ENCODE measurements at regions not wholly inside any gene's neighbourhood (a gene's known extent, or its start where the extent isn't known, plus 50 kb on each side); places are given as distances from the start of the nearest gene placed in this dataset.

- no peak for DNase-seq (ENCODE audit: low read depth)
These were observed 112.6 kb upstream of the DYRK2 start for GRCh38 chr12:67535971-67536370.

- no peak for DNase-seq (ENCODE audit: low read depth)
These were observed 109.2 kb upstream of the DYRK2 start for GRCh38 chr12:67539329-67539728.

DNA sequence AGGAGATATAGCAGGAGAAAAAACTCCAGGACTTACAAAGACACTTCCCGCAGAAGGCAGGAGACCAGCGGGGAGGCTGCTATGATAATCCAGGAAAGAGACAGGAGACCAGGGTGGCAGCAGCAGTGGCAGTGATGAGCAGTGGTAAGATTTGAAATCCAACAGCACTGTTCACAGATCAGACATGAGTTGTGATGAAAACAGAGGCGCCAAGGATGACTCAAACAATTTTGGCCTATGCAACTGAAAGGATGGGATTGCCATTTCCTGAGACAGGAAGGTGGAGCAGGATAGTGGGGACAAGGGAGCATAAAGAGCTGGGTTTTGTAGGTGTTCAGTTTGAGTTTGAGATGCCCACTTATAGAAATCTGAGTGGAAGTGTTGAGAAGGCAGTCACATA, 108.6 kb upstream of the DYRK2 start:
- no peak for DNase-seq (ENCODE audit: low read depth)

- DNase-seq (ENCODE audit: low read depth), result no peak
These were observed 107.5 kb upstream of the DYRK2 start for GRCh38 chr12:67540920-67541624.

DNA sequence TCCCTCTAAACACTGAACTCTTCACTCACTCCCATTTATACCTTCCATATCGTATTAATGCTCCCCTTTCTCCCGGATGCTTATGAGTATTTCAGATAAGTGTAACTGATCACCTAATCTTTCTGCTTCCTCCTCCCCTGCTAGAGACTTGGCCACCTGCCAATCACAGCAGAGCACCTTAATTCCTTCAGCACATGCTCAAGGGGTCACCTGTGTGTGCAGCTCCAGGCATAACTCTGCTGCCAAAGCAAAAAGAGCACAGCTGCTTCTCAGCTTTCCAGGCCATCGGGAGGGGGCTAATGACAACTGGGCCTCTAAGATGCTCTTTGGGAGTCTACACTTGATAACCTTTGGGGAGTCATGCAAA, 106.9 kb upstream of the DYRK2 start:
- no peak for DNase-seq (ENCODE audit: low read depth)

DNA sequence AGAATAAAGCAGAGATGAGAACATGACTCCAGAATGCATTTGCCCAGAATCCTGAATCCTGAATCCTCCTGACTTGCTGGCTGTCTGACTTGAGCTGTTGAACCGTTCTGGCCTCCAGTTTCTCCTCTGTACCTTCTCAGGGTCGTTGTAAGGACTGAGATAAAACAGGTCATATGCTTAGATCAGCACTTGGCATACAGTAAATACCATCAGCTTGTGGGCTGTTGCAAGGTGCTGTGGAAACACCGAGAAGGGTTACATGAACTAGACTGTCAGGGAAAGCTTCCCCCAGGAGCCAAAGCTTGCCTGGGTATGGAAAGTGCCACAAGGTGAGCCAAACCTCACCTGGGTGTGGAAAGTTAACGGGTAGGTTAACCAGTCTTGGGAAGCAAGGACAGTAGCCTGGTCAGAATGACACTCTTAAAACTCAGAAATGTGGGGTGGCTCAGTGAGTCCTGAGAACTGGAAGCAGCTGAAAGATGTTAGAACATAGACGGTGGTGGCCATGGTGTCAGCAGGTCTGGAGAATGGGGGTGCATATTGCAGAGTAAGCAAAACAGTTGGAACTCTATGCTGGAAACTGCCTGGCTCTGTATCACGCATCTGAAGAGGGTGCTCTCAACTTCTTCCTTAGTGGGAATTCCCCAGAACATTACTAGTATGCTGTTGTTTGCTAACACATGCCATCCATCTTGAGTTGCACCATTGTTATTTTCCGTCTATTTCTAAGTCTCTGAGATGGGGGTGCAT, 105.3 kb upstream of the DYRK2 start:
- DNase-seq (ENCODE audit: low read depth), result no peak

DNA sequence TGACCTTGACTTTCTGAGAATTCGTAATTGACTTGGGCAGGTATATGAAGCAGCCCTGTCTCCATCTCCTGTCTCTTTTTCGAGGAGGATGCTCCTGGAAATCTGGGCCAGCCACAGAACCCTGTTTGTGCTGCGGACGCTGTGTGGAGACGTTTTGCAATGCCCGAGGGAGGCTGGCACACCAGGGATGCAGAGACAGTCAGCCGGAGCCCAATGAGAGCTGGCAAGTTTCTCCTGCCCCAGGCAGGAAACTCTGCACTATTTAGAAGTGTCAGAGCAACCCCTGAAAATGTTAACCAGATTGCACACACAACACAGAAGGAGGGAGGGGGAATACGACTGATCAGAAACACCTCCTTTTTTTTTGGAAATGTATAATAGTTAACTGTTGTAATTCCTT, 103.2 kb upstream of the DYRK2 start:
- no peak for DNase-seq (ENCODE audit: low read depth)

GRCh38 chr12:67546746-67547145, 101.8 kb upstream of the DYRK2 start:
- DNase-seq (ENCODE audit: low read depth), result no peak

- peak; percentile 27 for DNase-seq (ENCODE audit: low read depth)
These were observed 93.3 kb upstream of the DYRK2 start for GRCh38 chr12:67555075-67555717.

DNA sequence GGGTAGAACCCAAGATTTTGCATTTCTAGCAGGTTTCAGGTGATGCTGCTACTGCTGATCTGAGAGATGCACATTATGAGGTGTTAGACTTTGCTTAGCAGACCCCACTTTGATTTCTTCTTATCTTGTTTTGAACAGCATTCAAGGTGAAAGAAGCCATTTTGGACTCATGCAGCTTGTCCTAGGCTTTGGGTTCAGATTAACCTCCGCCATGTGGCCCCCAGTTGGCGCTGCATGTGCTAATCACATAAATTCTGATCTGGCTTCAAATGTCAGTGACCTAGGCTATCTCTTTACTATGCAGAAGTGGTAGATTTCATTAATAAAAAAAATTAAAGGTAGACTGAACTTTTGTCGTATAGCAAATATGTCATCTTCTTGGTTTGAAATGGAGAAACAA, 89.8 kb upstream of the DYRK2 start:
- no peak for DNase-seq (ENCODE audit: low read depth)

GRCh38 chr12:67559751-67560150, 88.8 kb upstream of the DYRK2 start:
- DNase-seq (ENCODE audit: low read depth), result no peak

DNA sequence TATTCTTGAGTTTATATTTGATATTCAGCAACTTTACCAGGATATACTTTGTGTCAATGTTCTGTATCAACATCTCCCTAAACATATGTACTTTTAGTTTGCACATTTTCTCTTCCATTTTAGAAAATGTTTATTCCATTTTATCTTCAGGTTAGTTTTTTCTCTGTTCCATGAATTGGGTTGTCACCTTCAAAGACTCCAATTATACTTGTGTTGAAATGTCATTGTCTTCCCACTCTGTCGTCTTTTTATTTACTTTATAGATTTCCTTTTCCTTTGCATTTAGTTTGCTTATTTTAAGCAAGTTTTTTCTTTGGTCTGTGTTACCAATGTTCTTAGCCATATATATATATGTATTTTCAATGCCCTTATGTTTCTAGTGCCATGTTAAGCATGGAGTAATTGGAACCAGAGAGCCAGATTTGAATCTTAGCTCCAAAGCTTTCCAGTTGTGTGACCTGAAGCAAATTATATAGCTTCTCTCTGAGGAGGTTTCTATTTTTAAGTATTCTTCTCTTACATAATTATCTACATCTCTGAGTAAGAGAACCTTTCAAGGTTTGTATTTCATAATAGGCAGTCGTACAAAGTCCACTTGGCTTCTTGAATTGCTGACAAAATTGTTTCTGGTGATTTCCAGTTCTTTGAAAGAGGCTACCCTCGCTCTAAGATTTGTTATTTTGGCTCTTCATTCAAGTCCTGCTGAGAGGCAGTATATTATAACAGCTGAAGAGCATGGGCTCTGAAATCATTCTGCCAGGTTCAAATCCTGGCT, 85.8 kb upstream of the DYRK2 start:
- no peak for DNase-seq (ENCODE audit: low read depth)

GRCh38 chr12:67568055-67568454, 80.5 kb upstream of the DYRK2 start:
- no peak for DNase-seq (ENCODE audit: low read depth)

DNA sequence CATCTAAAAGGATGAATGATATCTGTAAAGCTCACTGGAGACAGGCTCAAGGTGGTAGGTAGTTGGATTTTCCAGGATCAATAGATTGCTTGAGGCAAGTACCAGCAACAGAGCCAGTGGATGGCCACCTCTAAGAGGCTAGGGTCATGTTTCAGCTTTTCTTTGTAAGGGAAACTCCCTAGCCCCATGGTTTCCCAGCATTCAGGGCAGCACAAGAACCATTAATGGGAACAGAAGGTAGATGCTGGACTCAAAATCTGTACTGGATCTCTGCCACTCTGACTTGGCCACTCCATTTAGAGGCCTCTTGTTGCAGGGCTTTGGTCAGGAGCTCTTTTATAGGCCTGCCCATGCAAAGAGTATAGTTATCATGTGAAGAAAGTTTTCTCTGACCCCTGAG, 76.1 kb upstream of the DYRK2 start:
- DNase-seq (ENCODE audit: low read depth), result no peak

DNA sequence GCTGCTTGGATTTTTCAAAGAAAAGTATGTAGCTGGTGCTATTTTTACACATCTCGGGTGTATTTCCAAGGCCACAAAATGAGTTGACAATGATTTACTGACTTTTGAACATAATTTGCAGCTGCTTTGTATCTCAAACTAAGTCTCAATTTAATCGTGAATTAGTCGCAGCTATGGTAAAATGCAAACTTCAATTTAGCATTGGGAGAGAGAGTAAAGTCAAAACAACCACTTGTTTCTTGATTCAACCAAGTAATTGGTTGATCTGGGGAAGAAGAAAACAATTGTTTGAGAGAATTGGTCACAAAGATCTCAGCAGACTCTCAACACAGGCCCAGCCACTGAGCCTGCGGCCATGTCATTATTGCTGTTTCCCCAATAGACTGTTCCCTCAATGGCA, 75.0 kb upstream of the DYRK2 start:
- DNase-seq (ENCODE audit: low read depth), result no peak

DNA sequence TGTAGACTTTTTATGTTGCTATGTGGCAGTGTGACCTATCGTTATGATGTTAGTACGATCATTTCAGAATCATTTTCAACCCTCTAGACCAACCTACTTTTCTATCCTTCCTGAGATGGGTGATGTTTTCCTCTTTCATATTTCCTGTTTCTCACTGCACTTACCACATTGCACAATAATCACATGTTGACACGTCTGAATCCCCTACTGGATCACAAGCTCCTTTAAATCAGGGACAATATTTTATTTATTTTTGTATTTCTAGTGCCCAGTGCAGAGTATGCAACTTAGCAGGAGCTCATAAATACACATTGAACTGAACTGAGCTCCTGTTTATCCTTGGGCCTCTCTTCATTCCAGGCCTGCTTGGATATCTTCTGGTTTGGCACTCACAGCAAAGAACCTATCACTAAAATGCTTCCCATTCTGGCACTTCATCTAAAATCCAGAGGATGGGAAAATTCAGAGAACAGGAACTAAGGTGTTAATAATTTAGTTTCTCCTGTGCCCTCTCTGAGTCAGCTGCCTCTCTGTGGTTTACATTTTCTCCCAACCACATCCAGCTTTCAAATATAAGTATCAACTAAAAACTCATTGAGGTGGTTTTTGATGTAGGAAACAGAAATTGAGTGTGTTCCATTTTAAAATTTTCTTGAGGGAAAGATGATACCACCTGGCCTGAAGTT, 69.4 kb upstream of the DYRK2 start:
- no peak for DNase-seq (ENCODE audit: low read depth)

GRCh38 chr12:67579662-67580003, 68.9 kb upstream of the DYRK2 start:
- no peak for DNase-seq (ENCODE audit: low read depth)

DNA sequence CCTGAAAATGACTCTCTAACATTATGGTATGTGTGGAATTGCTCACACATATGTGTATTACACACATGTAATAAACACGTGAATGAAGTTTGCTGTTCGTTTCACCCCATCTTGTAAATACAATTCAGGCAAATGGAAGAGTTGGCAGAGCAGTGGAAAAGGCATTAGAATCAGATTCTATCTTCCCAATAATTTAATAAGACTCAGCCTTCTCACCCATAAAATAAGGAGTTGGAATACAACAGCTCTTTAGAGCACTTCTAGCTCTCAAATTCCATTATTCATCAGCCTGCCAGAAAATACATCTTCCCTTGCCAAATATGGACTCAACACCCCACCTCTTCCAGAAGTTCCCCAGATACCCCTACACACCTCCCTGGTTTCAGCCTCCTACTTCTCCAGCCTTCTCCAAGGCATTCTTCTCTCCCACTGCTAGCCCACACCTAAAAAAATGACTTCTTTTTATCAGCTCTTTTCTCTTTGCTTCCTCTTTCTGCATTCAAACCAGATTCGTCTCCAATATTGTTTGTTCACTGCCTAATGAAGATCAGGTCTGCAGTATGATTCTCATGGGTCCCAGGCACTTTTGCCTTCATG, 66.2 kb upstream of the DYRK2 start:
- DNase-seq (ENCODE audit: low read depth), result no peak

- no peak for DNase-seq (ENCODE audit: low read depth)
These were observed 65.7 kb upstream of the DYRK2 start for GRCh38 chr12:67582844-67583243.

DNA sequence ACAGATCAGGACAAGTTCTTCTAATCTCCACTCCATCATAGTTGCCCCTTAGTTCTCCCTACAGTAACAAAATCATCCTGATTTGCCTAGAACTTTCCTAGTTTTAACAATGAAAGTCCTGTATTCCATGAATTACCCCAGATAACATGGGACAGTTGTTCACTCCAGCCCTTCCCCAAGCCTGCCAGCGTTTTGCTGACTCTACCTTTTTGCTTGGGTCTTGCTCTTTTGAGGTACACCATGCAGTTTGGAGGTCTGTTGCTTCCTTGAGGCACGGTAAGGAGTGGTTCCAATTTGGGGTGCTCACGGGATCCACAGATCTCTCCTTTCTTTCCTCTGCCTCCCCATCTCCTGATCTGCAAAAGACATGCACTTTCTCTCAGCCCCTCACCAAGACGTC, 61.6 kb upstream of the DYRK2 start:
- no peak for DNase-seq (ENCODE audit: low read depth)

DNA sequence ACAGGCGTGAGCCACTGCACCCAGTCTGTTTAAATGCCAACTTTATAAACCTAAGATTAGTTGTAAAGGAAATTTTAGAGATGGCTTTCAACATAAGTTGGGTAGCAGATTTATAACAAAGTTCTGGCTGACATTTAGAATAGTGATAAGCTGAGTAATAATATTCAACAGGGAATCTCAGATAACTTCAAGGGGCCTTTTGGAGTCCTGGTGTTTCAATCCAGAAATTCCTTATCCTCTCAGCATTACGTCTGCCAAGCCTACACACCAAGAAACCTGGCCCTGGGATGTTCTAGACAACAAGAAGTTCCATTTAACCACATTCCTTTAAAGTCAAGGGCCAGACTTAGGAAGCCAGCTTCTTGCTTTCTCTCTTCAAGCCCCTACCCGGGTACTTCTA, 59.5 kb upstream of the DYRK2 start:
- DNase-seq (ENCODE audit: low read depth), result no peak
